ENCODE measurements at regions not wholly inside any gene's neighbourhood (a gene's known extent, or its start where the extent isn't known, plus 50 kb on each side); places are given as distances from the start of the nearest gene placed in this dataset.

DNA sequence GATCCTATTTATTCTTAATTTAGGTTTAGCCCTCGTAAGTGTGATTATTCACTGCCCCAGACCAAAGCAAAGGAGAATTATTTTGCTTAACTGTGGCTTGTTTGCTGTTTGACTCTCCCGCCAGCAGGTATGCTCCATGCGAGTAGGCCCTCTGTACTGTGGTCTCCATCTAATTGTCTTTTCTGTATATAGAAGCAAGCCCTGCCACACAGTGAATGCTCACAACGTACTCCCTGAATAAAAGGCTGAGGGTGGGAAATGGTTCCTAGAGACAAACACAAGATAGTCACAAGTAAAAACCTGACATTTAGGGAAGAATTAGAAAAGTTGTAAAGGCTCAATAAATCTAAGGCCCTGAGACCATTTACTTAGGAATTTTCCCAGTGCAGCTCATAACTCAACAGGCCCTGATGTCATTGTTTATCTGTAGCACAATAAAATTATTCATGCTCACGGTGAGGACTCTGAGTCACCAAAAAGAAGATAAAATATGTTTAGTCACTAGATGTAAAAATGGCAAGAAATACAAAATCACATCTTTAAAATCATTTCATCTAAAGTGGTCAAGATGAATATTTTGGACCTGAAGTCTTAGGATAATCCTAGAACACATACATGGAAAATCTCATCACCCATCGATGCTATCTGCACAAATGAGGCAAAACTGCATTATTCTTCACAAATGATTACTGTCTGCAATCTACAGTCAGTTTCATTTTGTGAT, 473.2 kb downstream of the ENC1 start:
- H3K4me2 ChIP-seq (ENCODE audit: insufficient read depth, low read length): no peak overlapping the region
- no peak overlapping the region for H3K4me3 ChIP-seq (ENCODE audit: low read depth in 1 of 2, low read length in 2 of 2)
- no peak overlapping the region for H3K9ac ChIP-seq (ENCODE audit: low read depth, low read length)

DNA sequence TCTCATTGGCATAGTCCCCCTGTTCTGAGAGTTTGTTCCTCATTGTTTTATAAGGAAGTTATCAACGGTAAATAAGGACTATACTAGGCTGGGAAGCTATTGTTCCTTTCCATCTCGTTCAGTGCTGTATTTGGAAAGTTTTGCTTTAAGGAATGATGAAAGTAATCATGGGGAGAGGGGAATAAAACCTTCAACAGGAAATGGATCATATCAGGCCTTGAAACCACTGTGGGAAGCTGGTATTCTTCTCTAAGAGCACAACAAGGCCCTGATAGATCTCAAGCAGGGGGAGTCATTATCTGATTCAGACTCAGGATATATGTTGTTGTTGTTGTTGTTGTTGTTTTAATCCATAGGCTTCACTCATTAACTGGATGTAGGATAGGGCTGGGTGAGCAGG, 474.5 kb downstream of the ENC1 start:
- no peak overlapping the region for H3K4me2 ChIP-seq (ENCODE audit: insufficient read depth, low read length)
- no peaks in the 10 kb centered on the region for H3K27me3 ChIP-seq (ENCODE audit: insufficient read depth, low read length, poor library complexity)
- DNase-seq (no peak), ATAC-seq (ENCODE audit: insufficient read depth, low read depth) (no peak)
- no peaks in the 10 kb centered on the region for H3K4me1 ChIP-seq (ENCODE audit: insufficient read depth, low read length)
- H3K79me2 ChIP-seq (ENCODE audit: insufficient read depth, low read length): no peaks in the 10 kb centered on the region
- no peak overlapping the region for H3K27ac ChIP-seq (ENCODE audit: low read length)
- H3K36me3 ChIP-seq (ENCODE audit: insufficient read depth, low read length): no peaks in the 10 kb centered on the region
- no peaks in the 10 kb centered on the region for H4K20me1 ChIP-seq (ENCODE audit: insufficient read depth, low read length)
- no peak overlapping the region for H3K4me3 ChIP-seq (ENCODE audit: low read depth in 1 of 2, low read length in 2 of 2)
- no peak overlapping the region for H2AFZ ChIP-seq (ENCODE audit: low read depth, low read length)
- no peak overlapping the region for H3K9ac ChIP-seq (ENCODE audit: low read depth, low read length)
- TF ChIP-seq EZH2 (IDR thresholded peaks at IDR 0.05; ENCODE audit: borderline replicate concordance, low read depth, low read length, severe bottlenecking): no peak
- TF ChIP-seq, protein P1, sequence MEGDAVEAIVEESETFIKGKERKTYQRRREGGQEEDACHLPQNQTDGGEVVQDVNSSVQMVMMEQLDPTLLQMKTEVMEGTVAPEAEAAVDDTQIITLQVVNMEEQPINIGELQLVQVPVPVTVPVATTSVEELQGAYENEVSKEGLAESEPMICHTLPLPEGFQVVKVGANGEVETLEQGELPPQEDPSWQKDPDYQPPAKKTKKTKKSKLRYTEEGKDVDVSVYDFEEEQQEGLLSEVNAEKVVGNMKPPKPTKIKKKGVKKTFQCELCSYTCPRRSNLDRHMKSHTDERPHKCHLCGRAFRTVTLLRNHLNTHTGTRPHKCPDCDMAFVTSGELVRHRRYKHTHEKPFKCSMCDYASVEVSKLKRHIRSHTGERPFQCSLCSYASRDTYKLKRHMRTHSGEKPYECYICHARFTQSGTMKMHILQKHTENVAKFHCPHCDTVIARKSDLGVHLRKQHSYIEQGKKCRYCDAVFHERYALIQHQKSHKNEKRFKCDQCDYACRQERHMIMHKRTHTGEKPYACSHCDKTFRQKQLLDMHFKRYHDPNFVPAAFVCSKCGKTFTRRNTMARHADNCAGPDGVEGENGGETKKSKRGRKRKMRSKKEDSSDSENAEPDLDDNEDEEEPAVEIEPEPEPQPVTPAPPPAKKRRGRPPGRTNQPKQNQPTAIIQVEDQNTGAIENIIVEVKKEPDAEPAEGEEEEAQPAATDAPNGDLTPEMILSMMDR (IDR thresholded peaks at IDR 0.05; ENCODE audit: borderline replicate concordance, extremely low read depth, low read length, poor library complexity, severe bottlenecking): no peak
- no peaks in the 10 kb centered on the region for H3K9me3 ChIP-seq (ENCODE audit: insufficient read depth, low read length, severe bottlenecking)

More for the DNA sequence above, 473.2 kb downstream of the ENC1 start:
- no peak for TF ChIP-seq EZH2 (IDR thresholded peaks at IDR 0.05; ENCODE audit: borderline replicate concordance, low read depth, low read length, severe bottlenecking)
- TF ChIP-seq, protein P1 (IDR thresholded peaks at IDR 0.05; ENCODE audit: borderline replicate concordance, extremely low read depth, low read length, poor library complexity, severe bottlenecking): no peak
- Histone ChIP-seq H3K36me3 (ENCODE audit: insufficient read depth, low read length) (no peaks in the 10 kb centered on the region), H3K79me2 (ENCODE audit: insufficient read depth, low read length) (no peaks in the 10 kb centered on the region), H3K27me3 (ENCODE audit: insufficient read depth, low read length, poor library complexity) (no peaks in the 10 kb centered on the region), H3K27ac (ENCODE audit: low read length) (no peak overlapping the region), H3K9me3 (ENCODE audit: insufficient read depth, low read length, severe bottlenecking) (no peaks in the 10 kb centered on the region), H2AFZ (ENCODE audit: low read depth, low read length) (no peak overlapping the region), H4K20me1 (ENCODE audit: insufficient read depth, low read length) (no peaks in the 10 kb centered on the region), H3K4me1 (ENCODE audit: insufficient read depth, low read length) (no peaks in the 10 kb centered on the region)
- DNase-seq (no peak), ATAC-seq (ENCODE audit: insufficient read depth, low read depth) (no peak)

- no peak overlapping the region for H3K4me2 ChIP-seq (ENCODE audit: insufficient read depth, low read length)
- ATAC-seq (ENCODE audit: insufficient read depth, low read depth) (no peak), DNase-seq (no peak)
- H3K9me3 ChIP-seq (ENCODE audit: insufficient read depth, low read length, severe bottlenecking): no peaks in the 10 kb centered on the region
- H3K4me3 ChIP-seq (ENCODE audit: low read depth in 1 of 2, low read length in 2 of 2): no peak overlapping the region
- H4K20me1 ChIP-seq (ENCODE audit: insufficient read depth, low read length): no peaks in the 10 kb centered on the region
- no peak overlapping the region for H3K27ac ChIP-seq (ENCODE audit: low read length)
- no peaks in the 10 kb centered on the region for H3K27me3 ChIP-seq (ENCODE audit: insufficient read depth, low read length, poor library complexity)
- H3K36me3 ChIP-seq (ENCODE audit: insufficient read depth, low read length): no peaks in the 10 kb centered on the region
- H2AFZ ChIP-seq (ENCODE audit: low read depth, low read length): no peak overlapping the region
- TF ChIP-seq EZH2 (IDR thresholded peaks at IDR 0.05; ENCODE audit: borderline replicate concordance, low read depth, low read length, severe bottlenecking): no peak
- TF ChIP-seq, protein P1 (IDR thresholded peaks at IDR 0.05; ENCODE audit: borderline replicate concordance, extremely low read depth, low read length, poor library complexity, severe bottlenecking): no peak
- H3K4me1 ChIP-seq (ENCODE audit: insufficient read depth, low read length): no peaks in the 10 kb centered on the region
- H3K9ac ChIP-seq (ENCODE audit: low read depth, low read length): no peak overlapping the region
- no peaks in the 10 kb centered on the region for H3K79me2 ChIP-seq (ENCODE audit: insufficient read depth, low read length)
These were observed 475.7 kb downstream of the ENC1 start for GRCh38 chr5:74164725-74165235.
